Superior temporal gyrus (tissue), 1 donor: ENCODE measurements at regions not wholly inside any gene's neighbourhood (a gene's known extent, or its start where the extent isn't known, plus 50 kb on each side); places are given as distances from the start of the nearest gene placed in this dataset.
"Not testable (repeated sequence)": the region's sequence is repeated elsewhere in the genome, so short reads cannot be mapped to it uniquely, and the experiment has no call there.

Experiments
- DNase-seq: peaks from one replicate; pipeline ENCODE4 v3.0.0-alpha.2; 2016; ENCODE audit errors: extremely low spot score

- DNase-seq = no peak
Observed at GRCh38 chr22:49466878-49467595, 360.6 kb downstream of the BRD1 start.

DNA sequence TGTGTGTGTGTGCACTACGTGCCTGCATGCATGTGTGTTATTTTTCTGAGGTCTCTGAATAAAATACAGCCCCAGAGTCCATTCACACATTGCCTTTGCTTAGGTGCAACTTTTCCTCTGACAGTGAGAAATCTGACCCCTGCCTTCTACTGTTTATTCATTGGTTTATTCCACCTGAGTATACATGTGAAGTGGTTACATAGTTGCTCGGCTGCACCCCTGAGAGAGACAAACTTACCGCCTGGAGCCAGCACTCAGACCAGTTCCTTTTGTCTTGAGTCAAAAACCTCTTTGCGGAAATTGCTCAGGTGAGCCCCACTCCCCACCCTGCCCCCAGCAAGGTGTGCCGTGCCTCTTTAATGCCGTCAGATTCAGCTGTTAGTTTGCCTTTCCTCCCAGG lies 363.6 kb downstream of the BRD1 start:
- DNase-seq = no peak

DNA sequence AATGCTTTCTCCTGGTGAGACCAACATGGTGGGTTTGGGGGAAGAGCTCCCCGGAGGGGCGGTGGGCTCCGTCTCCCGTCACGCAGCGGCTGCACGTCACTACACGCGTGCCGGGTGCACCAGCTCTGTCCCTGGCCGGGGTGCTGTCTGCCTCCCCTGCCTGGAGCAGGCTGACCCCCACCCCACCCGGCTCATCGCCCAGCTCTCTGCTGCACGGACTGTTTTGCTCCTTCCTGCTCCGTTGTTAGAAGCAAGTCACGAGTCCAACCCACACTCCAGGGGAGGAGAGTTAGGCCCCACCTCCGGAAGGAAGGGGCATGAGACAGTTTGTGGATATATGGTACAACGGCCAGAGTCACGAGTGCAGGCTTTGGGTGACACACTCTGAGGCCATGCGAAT lies 364.9 kb downstream of the BRD1 start:
- DNase-seq = no peak

DNA sequence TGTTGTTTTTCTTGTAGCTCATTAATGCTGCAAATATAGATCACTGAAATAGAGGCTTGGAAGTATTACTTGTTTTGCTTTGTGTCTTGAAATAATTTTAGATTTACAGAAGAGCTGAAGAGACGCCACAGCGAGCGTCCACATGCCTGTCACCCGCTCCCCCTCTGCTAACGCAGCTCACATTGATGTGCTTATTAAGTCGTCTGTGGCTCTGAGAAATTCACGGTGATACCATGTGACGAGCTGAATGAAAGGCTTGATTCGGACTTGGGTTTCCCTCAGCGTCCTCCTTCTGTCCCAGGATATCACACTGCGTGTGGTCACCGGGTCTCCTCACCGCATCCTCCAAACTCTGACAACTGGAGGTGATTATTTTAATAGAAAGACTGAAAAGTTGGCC lies 365.4 kb downstream of the BRD1 start:
- no peak for DNase-seq

- DNase-seq = no peak
Observed at GRCh38 chr22:49461674-49462073, 366.0 kb downstream of the BRD1 start.

DNA sequence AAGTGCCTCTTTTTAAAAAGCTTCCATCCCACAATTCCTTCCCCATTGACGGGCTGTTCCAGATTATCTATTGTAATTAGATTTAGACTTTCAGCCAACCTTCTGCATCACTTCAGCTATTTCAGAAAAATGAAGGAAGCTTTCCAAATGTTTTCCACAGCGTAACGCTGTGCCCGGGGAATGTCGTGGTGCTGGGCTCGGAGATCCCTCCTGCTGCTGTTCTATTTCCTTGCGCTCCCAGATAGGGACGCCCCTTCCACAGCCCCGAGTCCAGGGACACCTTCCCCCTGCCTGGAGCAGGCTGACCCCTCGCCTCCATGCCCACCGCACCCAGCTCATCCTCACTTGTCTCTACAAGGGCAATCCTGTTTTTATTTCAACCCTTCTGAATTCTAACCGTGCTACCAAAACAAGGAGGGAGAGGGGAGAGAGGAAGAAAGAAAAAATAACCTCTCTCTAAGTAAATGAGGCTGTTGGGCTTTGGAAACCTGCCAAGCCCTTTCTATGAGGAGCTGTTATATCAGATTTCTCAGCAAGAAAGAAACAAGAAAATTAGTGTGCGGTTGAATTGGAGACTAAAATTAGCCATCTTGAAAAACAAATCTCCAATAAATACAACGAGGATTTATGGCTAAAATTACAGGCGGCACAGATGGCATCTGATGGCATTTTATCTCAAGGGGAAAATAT lies 366.9 kb downstream of the BRD1 start:
- peak; percentile 45 for DNase-seq

DNA sequence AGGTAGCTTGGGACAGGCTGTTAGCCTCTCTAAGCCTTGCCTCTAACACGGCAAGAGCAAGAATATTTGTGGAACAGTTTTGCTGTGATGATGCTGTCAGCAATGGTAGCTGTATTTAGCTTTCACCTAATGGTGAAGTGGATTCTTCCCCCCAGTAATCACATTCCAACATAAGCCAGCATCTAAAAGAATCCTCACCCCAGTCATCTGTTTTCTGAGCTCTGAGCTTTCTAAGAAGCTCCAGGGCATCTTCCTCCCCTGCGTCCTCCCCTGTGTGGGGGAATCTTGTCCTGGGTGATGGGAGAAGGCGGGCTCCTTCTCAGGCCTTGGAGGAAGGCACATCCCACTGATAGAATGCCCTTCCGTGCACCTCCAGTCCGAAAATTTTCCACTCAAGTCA lies 367.6 kb downstream of the BRD1 start:
- no peak for DNase-seq

- no peak for DNase-seq
Observed at GRCh38 chr22:49458708-49459099, 369.0 kb downstream of the BRD1 start.

DNA sequence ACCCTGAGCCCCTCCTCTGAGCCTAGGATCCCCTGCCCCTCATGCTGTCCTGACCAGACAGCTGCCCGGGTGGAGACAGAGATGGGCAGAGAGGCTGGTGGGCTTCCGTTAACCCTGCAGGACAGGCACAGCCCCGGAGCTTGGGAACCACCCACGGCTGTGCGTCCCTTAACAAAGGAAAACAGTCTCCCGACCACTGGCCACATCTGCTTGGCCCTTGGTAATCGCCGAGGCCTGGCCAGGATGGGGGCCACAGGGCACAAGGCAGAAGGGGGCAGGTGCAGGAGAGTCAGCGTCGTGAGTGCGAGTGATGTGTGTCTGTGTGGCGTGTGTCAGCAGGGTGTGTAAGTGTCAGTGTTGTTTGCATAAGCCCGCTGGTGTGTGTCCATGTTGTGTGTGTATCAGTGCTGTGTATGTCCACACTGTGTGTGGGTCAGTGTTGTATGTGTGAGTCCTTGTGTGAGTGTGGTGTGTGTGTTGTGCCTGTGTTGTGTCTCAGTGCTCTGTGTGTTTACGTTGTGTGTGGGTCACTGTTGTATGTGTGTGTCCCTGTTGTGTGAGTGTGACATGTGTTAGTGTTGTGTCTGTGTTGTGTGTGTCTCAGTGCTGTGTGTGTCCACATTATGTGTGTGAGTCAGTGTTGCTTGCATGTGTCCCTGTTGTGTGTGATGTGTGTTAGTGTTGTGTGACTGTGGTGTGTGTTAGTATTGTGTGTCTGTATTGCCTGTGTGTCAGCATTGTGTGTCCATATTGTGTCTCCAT lies 369.5 kb downstream of the BRD1 start:
- DNase-seq = no peak

- no peak for DNase-seq
Observed at GRCh38 chr22:49457146-49457545, 370.5 kb downstream of the BRD1 start.

GRCh38 chr22:49455595-49455994 lies 372.1 kb downstream of the BRD1 start:
- DNase-seq = no peak

DNA sequence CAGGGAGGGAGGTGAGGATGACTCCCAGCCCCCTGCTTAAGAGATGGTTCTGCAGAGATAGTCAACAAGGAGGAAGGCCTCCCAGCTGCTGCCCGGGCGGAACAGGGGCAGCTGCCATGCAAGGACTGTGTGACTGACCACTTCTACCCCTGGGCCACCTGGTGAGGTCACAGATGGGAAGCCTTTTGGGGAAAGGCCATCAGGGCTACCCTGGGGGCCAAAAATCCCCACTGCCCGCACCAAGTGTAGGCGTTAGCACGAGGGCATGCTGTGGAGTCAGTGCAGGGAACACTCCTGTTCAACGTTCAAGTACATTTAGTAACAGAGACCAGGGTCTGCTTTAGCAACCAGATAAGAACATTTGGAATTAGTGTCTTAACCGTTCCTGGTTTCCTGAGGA lies 372.9 kb downstream of the BRD1 start:
- no peak for DNase-seq

DNA sequence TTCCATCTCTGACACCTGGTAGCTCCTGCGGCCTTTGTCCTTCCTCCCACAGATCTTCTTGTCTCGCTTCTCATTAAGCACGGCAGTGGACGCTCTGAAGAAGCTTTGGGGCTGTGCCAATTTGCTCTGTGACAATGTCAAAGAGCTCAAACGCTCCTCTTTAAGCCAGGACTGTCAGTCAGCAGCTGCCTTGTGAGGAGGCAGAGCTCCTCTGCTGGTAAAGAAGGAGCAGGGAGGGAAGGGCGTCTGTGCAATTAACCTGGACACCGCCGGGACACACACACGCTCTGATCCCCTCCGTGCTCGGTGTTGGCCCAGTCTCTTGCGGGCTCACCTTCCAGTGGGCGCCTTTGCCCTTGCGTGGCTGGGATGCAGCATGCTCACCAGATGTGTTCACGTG lies 373.9 kb downstream of the BRD1 start:
- no peak for DNase-seq

GRCh38 chr22:49453019-49453418 lies 374.7 kb downstream of the BRD1 start:
- DNase-seq = not testable (repeated sequence)

DNA sequence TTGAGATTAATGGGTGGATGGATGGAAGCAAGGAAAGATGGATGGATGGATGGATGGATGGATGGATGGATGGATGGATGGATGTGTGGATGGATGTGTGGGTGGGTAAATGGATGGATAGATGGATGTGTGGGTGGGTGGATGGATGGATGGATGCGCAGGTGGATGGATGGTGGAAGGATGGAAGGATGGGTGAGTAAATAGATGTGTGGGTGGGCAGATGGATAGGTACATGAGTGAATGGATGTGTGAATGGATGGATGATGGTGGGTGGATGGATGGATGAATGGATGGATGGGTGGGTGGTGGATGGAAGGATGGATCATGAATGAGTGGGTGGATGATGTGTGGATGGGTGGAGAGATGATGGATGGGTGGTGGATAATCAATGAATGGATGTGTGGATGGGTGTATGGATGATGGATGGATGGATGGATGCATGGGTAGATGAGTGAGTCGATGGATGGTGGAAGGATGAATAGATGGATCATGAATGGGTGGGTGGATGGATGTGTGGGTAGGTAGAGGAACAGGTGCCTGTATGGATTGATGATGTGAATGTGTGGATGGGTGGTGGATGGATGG lies 375.2 kb downstream of the BRD1 start:
- DNase-seq = no peak

GRCh38 chr22:49451070-49451840 lies 376.4 kb downstream of the BRD1 start:
- DNase-seq = no peak

DNA sequence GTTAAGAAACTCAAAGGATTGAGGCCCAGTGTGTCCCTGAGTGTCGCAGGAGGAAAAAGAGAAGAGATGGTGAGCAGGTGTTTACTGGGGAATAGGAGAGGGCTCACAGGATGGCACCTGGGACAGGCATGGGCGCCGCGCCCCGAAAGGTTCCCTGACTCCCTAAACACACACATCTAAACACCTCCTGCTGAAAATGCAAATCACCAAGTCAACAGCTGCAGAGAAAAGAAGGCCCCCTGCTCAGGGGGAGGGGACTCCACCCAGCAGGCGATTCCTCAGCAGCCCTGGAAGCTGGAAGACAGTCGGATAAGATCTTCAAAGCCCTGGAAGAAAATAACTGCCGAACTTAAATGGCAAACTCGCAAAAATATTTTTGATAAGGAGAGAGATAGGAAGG lies 377.2 kb downstream of the BRD1 start:
- no peak for DNase-seq

- DNase-seq = no peak
Observed at GRCh38 chr22:49449811-49450446, 377.7 kb downstream of the BRD1 start.

DNA sequence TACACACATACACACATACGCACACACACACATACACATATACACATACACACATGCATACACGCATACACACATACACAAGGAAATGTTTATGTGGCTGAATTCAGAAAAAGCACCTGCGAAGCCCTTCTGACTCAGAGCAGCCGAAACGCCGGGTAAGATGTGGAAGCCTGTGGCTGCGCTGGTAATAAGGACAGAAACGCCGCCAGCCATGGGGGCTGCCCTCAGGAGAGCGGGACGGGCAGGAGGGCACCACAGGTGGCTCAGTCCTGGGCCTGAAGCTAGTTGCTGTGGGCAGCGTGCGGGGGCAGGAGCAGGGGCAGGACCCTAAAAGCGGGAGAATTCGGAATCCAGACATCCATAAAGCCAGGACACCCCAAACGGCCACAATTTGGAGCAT lies 378.3 kb downstream of the BRD1 start:
- DNase-seq = no peak

DNA sequence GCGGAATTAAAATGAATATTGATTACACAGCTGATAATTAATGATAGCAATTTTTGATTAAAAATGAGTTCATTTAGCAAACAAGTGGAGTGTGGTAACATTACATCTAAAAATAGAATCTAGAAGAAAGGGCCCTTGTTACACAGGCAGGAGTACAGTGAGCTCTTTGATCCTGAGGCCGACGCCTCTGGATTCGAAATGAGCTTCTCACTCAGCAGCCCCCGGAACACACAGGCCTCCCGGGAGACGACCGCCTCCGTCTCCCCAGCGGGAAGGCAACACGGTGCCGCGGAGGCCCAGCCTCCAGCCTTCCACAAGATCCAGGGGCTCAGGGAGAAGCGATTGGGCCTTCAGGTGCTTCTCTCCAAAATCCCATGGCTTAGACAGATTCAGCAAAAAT lies 379.1 kb downstream of the BRD1 start:
- peak; percentile 90 for DNase-seq

- no peak for DNase-seq
Observed at GRCh38 chr22:49447837-49448236, 379.8 kb downstream of the BRD1 start.
